ENCODE measurements at regions not wholly inside any gene's neighbourhood (a gene's known extent, or its start where the extent isn't known, plus 50 kb on each side); places are given as distances from the start of the nearest gene placed in this dataset.

DNA sequence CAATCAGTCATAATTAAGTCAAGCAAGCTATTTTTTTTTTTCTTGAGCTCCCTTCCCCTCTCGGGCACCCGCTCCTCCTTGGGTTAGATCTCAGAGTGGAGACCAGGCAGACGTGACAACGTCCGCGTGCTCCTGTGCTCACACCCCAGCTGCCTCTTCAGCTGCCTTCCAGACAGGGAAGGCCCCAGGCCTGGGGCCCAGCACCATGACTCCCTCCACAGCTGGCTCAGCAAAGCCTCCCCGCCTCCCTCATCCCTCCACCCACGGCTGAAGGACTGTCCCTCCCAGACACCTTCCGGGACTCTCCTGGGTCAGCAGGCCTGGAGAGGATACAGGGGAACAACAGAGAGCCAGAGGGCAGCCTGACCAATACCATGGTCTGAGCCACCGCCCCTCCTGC lies 87.9 kb upstream of the LINGO1 start:
- TF ChIP-seq REST (IDR thresholded peaks at IDR 0.05; ENCODE audit: insufficient read depth in 1 of 2, low read depth in 2 of 2, low read length in 2 of 2) (no peak), TAF1 (IDR thresholded peaks at IDR 0.05; ENCODE audit: borderline replicate concordance, insufficient read depth, low read length) (no peak), POLR2AphosphoS5 (IDR thresholded peaks at IDR 0.05; ENCODE audit: low read depth, low read length) (no peak), FOXP2 (optimal IDR thresholded peaks at IDR 0.05; ENCODE audit: borderline replicate concordance, extremely low read depth, extremely low read length, insufficient read depth) (peak; percentile 35)

Data from PFSK-1 (cell line).